Neural progenitor cell (in vitro differentiated cells): ENCODE measurements at regions not wholly inside any gene's neighbourhood (a gene's known extent, or its start where the extent isn't known, plus 50 kb on each side); places are given as distances from the start of the nearest gene placed in this dataset.

Experiments
- CTCF ChIP-seq: fragments of 200-600 bp; sonication (generic); IDR thresholded peaks from 2 replicates; pipeline ENCODE4 v1.5.1; 2017; ENCODE audit warnings: antibody characterized with exemption, mild to moderate bottlenecking
- EZH2 ChIP-seq: fragments of 200-600 bp; sonication (generic); IDR thresholded peaks from 2 replicates; pipeline ENCODE4 v1.6.1; 2017; ENCODE audit warnings: antibody characterized with exemption, mild to moderate bottlenecking, moderate library complexity
- EZH2phosphoT487 ChIP-seq: fragments of 200-600 bp; sonication (generic); IDR thresholded peaks from 2 replicates; pipeline ENCODE4 v1.6.1; 2017; ENCODE audit warnings: antibody characterized with exemption

GRCh38 chr2:145751155-145751554 lies 1231.2 kb upstream of the ZEB2 start:
- TF ChIP-seq CTCF (no peak), EZH2 (no peak), EZH2phosphoT487 (no peak)
